Activated B cell treated with CpG ODN at 0.5 μM for 24 hours (primary cell): ENCODE measurements at regions not wholly inside any gene's neighbourhood (a gene's known extent, or its start where the extent isn't known, plus 50 kb on each side); places are given as distances from the start of the nearest gene placed in this dataset.

Experiments
- ATAC-seq: fragments of 200-7000 bp; cut with Tn5 transposase; one replicate; pipeline ENCODE4 v1.10.0; 2021; ENCODE audit warnings: low read depth, mild to moderate bottlenecking, moderate library complexity
- CTCF ChIA-PET: fragments of 350-600 bp; sonication (Branson Sonifier 250); formaldehyde crosslinking; loops from one replicate; lab custom pipeline; 2021; ENCODE audit warnings: antibody characterized with exemption; lab: Charles Lee
- POLR2A ChIA-PET: fragments of 350-600 bp; sonication (Branson Sonifier 250); formaldehyde crosslinking; loops from one replicate; lab custom pipeline; 2021; ENCODE audit warnings: antibody characterized with exemption; lab: Charles Lee
- DNase-seq: peaks from one replicate; pipeline ENCODE4 v3.0.0; 2022
- H3K27ac Mint-ChIP-seq: one replicate; pipeline ENCODE4 v1.8.0; 2020; ENCODE audit warnings: mixed read lengths
- H3K27me3 Mint-ChIP-seq: one replicate; pipeline ENCODE4 v1.8.0; 2021; ENCODE audit warnings: mixed read lengths
- H3K36me3 Mint-ChIP-seq: one replicate; pipeline ENCODE4 v1.8.0; 2021; ENCODE audit warnings: low read depth, mixed read lengths
- H3K4me1 Mint-ChIP-seq: one replicate; pipeline ENCODE4 v1.8.0; 2021; ENCODE audit warnings: mixed read lengths
- H3K4me3 Mint-ChIP-seq: one replicate; pipeline ENCODE4 v1.8.0; 2020; ENCODE audit warnings: mild to moderate bottlenecking, mixed read lengths
- H3K9me3 Mint-ChIP-seq: one replicate; pipeline ENCODE4 v1.8.0; 2020; ENCODE audit warnings: mixed read lengths
- intact Hi-C: fragments of 100-400 bp; cut with micrococcal nuclease; formaldehyde crosslinking; loops from one replicate; pipeline ENCODE4 v1.15.1; 2024
- TF ChIP-seq, protein P1 (sequence below): fragments of 200-600 bp; IDR thresholded peaks from one replicate; pipeline ENCODE4 v1.8.0; 2022; ENCODE audit warnings: antibody characterized with exemption, mild to moderate bottlenecking

DNA sequence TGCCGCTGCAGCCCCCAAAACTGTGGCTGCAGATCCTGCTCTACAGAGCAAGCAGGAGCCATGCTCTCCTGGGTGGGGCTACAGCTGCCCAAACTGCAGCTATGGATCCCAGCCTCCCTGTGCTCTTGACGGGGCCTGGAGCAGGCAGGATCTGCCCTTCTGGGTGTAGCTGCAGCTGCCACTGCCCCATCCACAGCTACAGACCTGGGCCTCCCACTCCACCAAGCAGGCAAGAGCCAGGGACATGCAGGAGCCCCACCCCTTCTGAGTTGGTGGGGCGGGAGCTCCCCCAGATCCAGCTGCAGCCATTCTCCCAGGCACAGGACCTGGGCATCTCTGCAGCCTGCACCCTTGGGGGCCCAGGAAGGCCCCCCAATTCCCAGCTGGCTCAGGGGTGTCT, 551.2 kb upstream of the CA10 start:
- TF ChIP-seq, protein P1, sequence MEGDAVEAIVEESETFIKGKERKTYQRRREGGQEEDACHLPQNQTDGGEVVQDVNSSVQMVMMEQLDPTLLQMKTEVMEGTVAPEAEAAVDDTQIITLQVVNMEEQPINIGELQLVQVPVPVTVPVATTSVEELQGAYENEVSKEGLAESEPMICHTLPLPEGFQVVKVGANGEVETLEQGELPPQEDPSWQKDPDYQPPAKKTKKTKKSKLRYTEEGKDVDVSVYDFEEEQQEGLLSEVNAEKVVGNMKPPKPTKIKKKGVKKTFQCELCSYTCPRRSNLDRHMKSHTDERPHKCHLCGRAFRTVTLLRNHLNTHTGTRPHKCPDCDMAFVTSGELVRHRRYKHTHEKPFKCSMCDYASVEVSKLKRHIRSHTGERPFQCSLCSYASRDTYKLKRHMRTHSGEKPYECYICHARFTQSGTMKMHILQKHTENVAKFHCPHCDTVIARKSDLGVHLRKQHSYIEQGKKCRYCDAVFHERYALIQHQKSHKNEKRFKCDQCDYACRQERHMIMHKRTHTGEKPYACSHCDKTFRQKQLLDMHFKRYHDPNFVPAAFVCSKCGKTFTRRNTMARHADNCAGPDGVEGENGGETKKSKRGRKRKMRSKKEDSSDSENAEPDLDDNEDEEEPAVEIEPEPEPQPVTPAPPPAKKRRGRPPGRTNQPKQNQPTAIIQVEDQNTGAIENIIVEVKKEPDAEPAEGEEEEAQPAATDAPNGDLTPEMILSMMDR: no peak
- H3K4me3 Mint-ChIP-seq: no peak overlapping the region
- DNase-seq (no peak), ATAC-seq (no peak)
- no peaks in the 10 kb centered on the region for H3K27me3 Mint-ChIP-seq
- H3K27ac Mint-ChIP-seq: no peak overlapping the region
- POLR2A ChIA-PET: no interaction called here
- H3K36me3 Mint-ChIP-seq: no peaks in the 10 kb centered on the region
- intact Hi-C loops: no loop called here
- H3K9me3 Mint-ChIP-seq: peaks cover 7% of the 10 kb centered on the region
- no peaks in the 10 kb centered on the region for H3K4me1 Mint-ChIP-seq
- CTCF ChIA-PET: no interaction called here

DNA sequence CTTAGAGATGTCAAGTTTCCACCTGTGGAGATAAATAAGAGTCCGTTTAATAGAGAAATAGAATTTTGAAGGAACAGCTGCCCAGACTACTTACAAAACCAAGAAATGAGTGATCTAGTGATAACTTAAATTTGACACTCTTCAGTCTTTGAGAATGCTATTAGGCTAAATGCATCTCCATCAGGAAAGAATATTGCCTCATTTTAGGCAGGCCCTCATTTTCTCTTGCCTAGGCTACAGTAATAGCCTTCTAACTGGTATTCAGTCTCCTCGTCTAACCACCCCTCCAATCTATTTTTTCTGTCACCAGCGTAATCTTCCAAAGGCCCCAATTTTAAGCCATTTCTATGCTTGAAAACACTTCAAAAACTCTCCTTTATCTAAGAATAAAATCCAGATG, 537.8 kb upstream of the CA10 start:
- DNase-seq: no peak
- TF ChIP-seq, protein P1: no peak
- POLR2A ChIA-PET: no interaction called here
- CTCF ChIA-PET: no interaction called here
- Mint-ChIP-seq H3K36me3 (no peaks in the 10 kb centered on the region), H3K4me1 (no peaks in the 10 kb centered on the region), H3K4me3 (no peak overlapping the region), H3K27me3 (no peaks in the 10 kb centered on the region), H3K9me3 (peaks cover 5% of the 10 kb centered on the region), H3K27ac (no peak overlapping the region)
- ATAC-seq: no peak
- intact Hi-C loops: no loop called here

DNA sequence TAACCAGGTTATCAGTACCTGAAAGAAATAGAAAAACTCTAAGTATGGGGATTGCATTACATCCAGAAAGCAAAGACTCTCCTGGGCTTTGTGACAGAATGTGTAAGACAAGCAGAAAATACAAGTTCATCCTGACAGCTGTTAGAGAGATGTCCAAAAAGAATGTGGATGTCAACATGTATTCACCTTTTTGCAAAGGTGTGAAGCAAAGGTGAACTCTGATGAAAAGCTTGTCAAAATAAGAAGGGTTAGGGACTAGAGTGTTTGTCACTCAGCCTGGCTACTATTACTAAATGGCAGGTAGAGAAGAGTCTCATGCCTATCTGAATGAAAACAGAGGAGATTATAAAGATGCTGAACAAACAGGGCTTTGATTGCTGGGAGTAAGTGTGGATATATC, 527.6 kb upstream of the CA10 start:
- Mint-ChIP-seq H3K36me3 (no peaks in the 10 kb centered on the region), H3K9me3 (peaks cover 3% of the 10 kb centered on the region), H3K27ac (no peak overlapping the region), H3K4me3 (no peak overlapping the region), H3K27me3 (no peaks in the 10 kb centered on the region), H3K4me1 (no peaks in the 10 kb centered on the region)
- ChIA-PET POLR2A (no interaction called here), CTCF (no interaction called here)
- TF ChIP-seq, protein P1: no peak
- no peak for DNase-seq
- intact Hi-C loops: no loop called here
- no peak for ATAC-seq

DNA sequence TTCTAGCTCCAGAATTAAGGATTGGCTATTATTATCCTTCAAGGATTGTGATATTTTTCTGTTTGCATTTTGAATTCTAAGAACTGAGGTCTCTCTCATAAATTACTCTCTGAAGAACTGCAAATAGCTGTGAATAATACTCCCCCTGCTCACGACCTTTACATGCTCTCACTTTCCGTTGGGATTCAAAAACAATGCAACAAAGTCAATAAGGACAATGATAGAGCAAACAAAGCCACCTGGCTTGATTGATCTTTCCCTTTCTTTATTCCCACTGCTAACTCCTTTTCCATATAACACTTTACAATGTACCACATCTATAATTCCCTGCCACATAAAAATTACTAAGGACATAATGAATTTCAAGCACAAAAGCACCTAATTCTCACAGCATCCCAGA, 523.0 kb upstream of the CA10 start:
- H3K27ac Mint-ChIP-seq: no peak overlapping the region
- no peaks in the 10 kb centered on the region for H3K4me1 Mint-ChIP-seq
- no peaks in the 10 kb centered on the region for H3K27me3 Mint-ChIP-seq
- no peak for DNase-seq
- intact Hi-C loops: no loop called here
- TF ChIP-seq, protein P1: no peak
- peaks cover 15% of the 10 kb centered on the region for H3K9me3 Mint-ChIP-seq
- CTCF ChIA-PET: no interaction called here
- H3K36me3 Mint-ChIP-seq: no peaks in the 10 kb centered on the region
- no peak overlapping the region for H3K4me3 Mint-ChIP-seq
- ATAC-seq: no peak
- POLR2A ChIA-PET: no interaction called here

DNA sequence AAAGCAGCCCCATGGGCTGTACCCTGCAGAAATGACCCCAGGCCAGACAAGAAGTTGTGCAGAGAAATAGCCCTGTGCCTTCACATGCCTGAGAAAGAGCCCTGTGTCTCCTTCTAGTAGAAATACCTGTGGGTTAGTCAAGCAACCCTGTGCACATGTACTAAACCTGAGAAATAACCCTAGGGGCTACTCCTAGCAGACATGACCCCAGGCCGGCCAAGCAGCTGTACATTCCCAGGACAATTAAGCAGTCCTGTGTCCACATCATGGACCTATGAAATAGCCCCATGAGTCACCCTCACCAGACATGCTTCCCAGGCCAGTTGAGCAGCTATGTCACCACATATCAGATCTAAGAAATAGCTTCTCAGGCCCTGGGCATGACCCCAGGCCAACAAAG, 519.7 kb upstream of the CA10 start:
- H3K36me3 Mint-ChIP-seq: no peaks in the 10 kb centered on the region
- POLR2A ChIA-PET: no interaction called here
- H3K4me3 Mint-ChIP-seq: no peak overlapping the region
- intact Hi-C loops: no loop called here
- H3K27me3 Mint-ChIP-seq: no peaks in the 10 kb centered on the region
- CTCF ChIA-PET: no interaction called here
- H3K9me3 Mint-ChIP-seq: peaks cover 17% of the 10 kb centered on the region
- H3K27ac Mint-ChIP-seq: no peak overlapping the region
- ATAC-seq (no peak), DNase-seq (no peak)
- TF ChIP-seq, protein P1: no peak
- H3K4me1 Mint-ChIP-seq: no peaks in the 10 kb centered on the region
